SK-N-SH treated with all-trans-retinoic acid at 6 μM for 48 hours (cell line): ENCODE measurements at regions not wholly inside any gene's neighbourhood (a gene's known extent, or its start where the extent isn't known, plus 50 kb on each side); places are given as distances from the start of the nearest gene placed in this dataset.
A peak's percentile ranks its signal among the peaks of the same experiment; 100 is the strongest.

Experiments used
- ARNTL ChIP-seq: fragments of 450-650 bp; formaldehyde crosslinking; IDR thresholded peaks from 2 replicates; pipeline ENCODE4 v1.5.0; 2020; ENCODE audit warnings: low read depth, mild to moderate bottlenecking, moderate library complexity, borderline replicate concordance
- CSRNP3 ChIP-seq: fragments of 250-450 bp; sonication (Bioruptor Pico); IDR thresholded peaks from 2 replicates; pipeline ENCODE4 v1.5.1; 2021; ENCODE audit warnings: mild to moderate bottlenecking, moderate library complexity
- ESRRG ChIP-seq: fragments of 250-450 bp; sonication (Bioruptor Pico); IDR thresholded peaks from 2 replicates; pipeline ENCODE4 v1.6.1; 2021; ENCODE audit warnings: mild to moderate bottlenecking
- ISL1 ChIP-seq: fragments of 250-450 bp; sonication (Bioruptor Pico); IDR thresholded peaks from 2 replicates; pipeline ENCODE4 v2.1.2; 2022; ENCODE audit warnings: mild to moderate bottlenecking, moderate library complexity
- OSR1 ChIP-seq: fragments of 250-450 bp; sonication (Bioruptor Pico); IDR thresholded peaks from 2 replicates; pipeline ENCODE4 v1.8.0; 2022; ENCODE audit warnings: moderate library complexity, mild to moderate bottlenecking, inconsistent platforms
- PATZ1 ChIP-seq: fragments of 250-450 bp; sonication (Bioruptor Pico); IDR thresholded peaks from 2 replicates; pipeline ENCODE4 v1.8.0; 2020; ENCODE audit warnings: mild to moderate bottlenecking, moderate library complexity, borderline replicate concordance
- TCF4 ChIP-seq: fragments of 250-450 bp; sonication (Bioruptor Pico); IDR thresholded peaks from 2 replicates; pipeline ENCODE4 v1.8.0; 2021; ENCODE audit warnings: mild to moderate bottlenecking, moderate library complexity, borderline replicate concordance
- TOX ChIP-seq: fragments of 250-450 bp; sonication (Bioruptor Pico); IDR thresholded peaks from 2 replicates; pipeline ENCODE4 v1.8.0; 2021; ENCODE audit warnings: mild to moderate bottlenecking, moderate library complexity, borderline replicate concordance
- TSHZ2 ChIP-seq: fragments of 250-450 bp; sonication (Bioruptor Pico); IDR thresholded peaks from 2 replicates; pipeline ENCODE4 v1.5.0; 2020; ENCODE audit warnings: mild to moderate bottlenecking, moderate library complexity
- ZFP3 ChIP-seq: fragments of 250-450 bp; sonication (Bioruptor Pico); IDR thresholded peaks from 2 replicates; pipeline ENCODE4 v1.5.0; 2020; ENCODE audit warnings: mild to moderate bottlenecking, moderate library complexity
- ZFP30 ChIP-seq: fragments of 450-650 bp; formaldehyde crosslinking; IDR thresholded peaks from 2 replicates; pipeline ENCODE4 v1.5.0; 2022; ENCODE audit warnings: mild to moderate bottlenecking, moderate library complexity
- ZNF8 ChIP-seq: fragments of 450-650 bp; formaldehyde crosslinking; IDR thresholded peaks from 2 replicates; pipeline ENCODE4 v1.5.0; 2020; ENCODE audit warnings: mild to moderate bottlenecking, moderate library complexity

- TF ChIP-seq ZFP3 (CRISPR knock-in tag) (no peak), TOX (CRISPR knock-in tag) (no peak), ZFP30 (CRISPR knock-in tag) (no peak), TSHZ2 (CRISPR knock-in tag) (no peak), ZNF8 (CRISPR knock-in tag) (no peak), PATZ1 (CRISPR knock-in tag) (no peak), OSR1 (CRISPR knock-in tag) (no peak), CSRNP3 (CRISPR knock-in tag) (no peak), TCF4 (0 out of 2 replicates have a peak, but pooled peaks have one; percentile 28), ESRRG (CRISPR knock-in tag) (no peak), ARNTL (CRISPR knock-in tag) (no peak), ISL1 (no peak)
Measured at GRCh38 chr4:4784379-4784778, 75.1 kb upstream of the MSX1 start.
